CD4-positive, CD25-positive, alpha-beta regulatory T cell (primary cell): ENCODE measurements at regions not wholly inside any gene's neighbourhood (a gene's known extent, or its start where the extent isn't known, plus 50 kb on each side); places are given as distances from the start of the nearest gene placed in this dataset.

Experiments used
- ATAC-seq, 2 donors: fragments of 150-1000 bp; cut with Tn5 transposase; one replicate each; pipeline ENCODE4 v1.10.0; 2021; ENCODE audit warnings: low read depth in 2 of 2, moderate number of reproducible peaks in 2 of 2, moderate library complexity in 1 of 2
- DNase-seq, 3 donors: peaks; one replicate each; pipeline versions ENCODE4 v3.0.0 to v3.0.0-alpha.2; 2012 to 2022; ENCODE audit warnings: mixed read lengths in 1 of 3
- H3K27ac ChIP-seq: one replicate; pipeline ENCODE4 v1.7.0; 2013; ENCODE audit warnings: mild to moderate bottlenecking, low read length; ENCODE audit not compliant: insufficient read depth, poor library complexity, severe bottlenecking
- H3K27me3 ChIP-seq: one replicate; pipeline ENCODE4 v1.7.0; 2013; ENCODE audit warnings: low read length; ENCODE audit not compliant: control insufficient read depth, insufficient read depth
- H3K36me3 ChIP-seq: one replicate; pipeline ENCODE4 v1.7.0; 2013; ENCODE audit warnings: mild to moderate bottlenecking, low read length, moderate library complexity; ENCODE audit not compliant: control insufficient read depth, insufficient read depth
- H3K4me1 ChIP-seq: 2 replicates; pipeline ENCODE4 v1.7.0; 2013; ENCODE audit warnings: mild to moderate bottlenecking, low read length; ENCODE audit not compliant: insufficient read depth, control insufficient read depth, poor library complexity, severe bottlenecking
- H3K4me3 ChIP-seq: one replicate; pipeline ENCODE4 v1.7.0; 2013; ENCODE audit warnings: low read depth, mild to moderate bottlenecking, low read length, moderate library complexity
- H3K9me3 ChIP-seq, 2 experiments: 1 replicate in 1 of 2; 2 replicates in 1 of 2; pipeline ENCODE4 v1.7.0; 2013; ENCODE audit warnings: low read length in 2 of 2, mild to moderate bottlenecking in 1 of 2, moderate library complexity in 1 of 2; ENCODE audit not compliant: control insufficient read depth in 2 of 2
- H3K27ac Mint-ChIP-seq, 3 donors: one replicate each; pipeline ENCODE4 v1.8.0; 2020 to 2022; ENCODE audit warnings: mild to moderate bottlenecking in 3 of 3, mixed read lengths in 3 of 3, moderate library complexity in 2 of 3
- H3K27me3 Mint-ChIP-seq: one replicate; pipeline ENCODE4 v1.8.0; 2022; ENCODE audit warnings: mild to moderate bottlenecking, mixed read lengths
- H3K36me3 Mint-ChIP-seq: one replicate; pipeline ENCODE4 v1.8.0; 2020; ENCODE audit warnings: mixed read lengths
- H3K4me1 Mint-ChIP-seq, 4 donors: one replicate each; pipeline ENCODE4 v1.8.0; 2020 to 2022; ENCODE audit warnings: mixed read lengths in 4 of 4, mild to moderate bottlenecking in 1 of 4
- H3K4me3 Mint-ChIP-seq, 4 donors: one replicate each; pipeline ENCODE4 v1.8.0; 2020 to 2022; ENCODE audit warnings: mild to moderate bottlenecking in 4 of 4, mixed read lengths in 4 of 4, moderate library complexity in 3 of 4
- H3K9me3 Mint-ChIP-seq, 7 donors: one replicate each; pipeline ENCODE4 v1.8.0; 2020 to 2022; ENCODE audit warnings: mixed read lengths in 7 of 7, mild to moderate bottlenecking in 3 of 7, moderate library complexity in 2 of 7

DNA sequence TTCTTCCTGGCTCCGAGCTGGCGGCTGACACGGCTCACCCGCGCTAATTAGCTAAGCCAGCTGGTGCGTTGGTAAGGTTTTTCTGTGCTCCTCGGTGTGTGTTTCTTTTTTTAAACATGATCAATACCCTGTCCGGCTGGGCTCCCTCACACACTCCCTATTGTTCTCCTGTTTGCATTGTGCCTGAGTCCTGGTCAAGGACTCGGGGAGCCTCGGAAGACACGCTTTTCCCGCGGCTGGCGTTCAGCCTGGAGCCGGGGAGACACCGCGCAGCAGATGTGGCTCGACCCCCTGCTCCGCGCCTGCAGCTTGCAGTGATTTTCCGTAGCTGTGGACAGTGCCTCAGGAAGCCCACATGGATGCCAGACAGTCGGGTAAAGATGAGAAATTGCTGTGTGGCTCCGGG, 454.9 kb upstream of the CADM1 start:
- DNase-seq (no peak), ATAC-seq (no peak)
- Mint-ChIP-seq H3K4me3 (no peak overlapping the region), H3K4me1 (no peaks in the 10 kb centered on the region), H3K9me3 (peaks cover 0 to 4% (median 0%) of the 10 kb centered on the region in 7 donors), H3K36me3 (no peaks in the 10 kb centered on the region), H3K27ac (no peak overlapping the region), H3K27me3 (peaks cover 11% of the 10 kb centered on the region)
- Histone ChIP-seq H3K36me3 (no peaks in the 10 kb centered on the region), H3K4me3 (no peak overlapping the region), H3K27me3 (no peaks in the 10 kb centered on the region), H3K27ac (no peak overlapping the region), H3K9me3 (no peaks in the 10 kb centered on the region), H3K4me1 (no peaks in the 10 kb centered on the region)

DNA sequence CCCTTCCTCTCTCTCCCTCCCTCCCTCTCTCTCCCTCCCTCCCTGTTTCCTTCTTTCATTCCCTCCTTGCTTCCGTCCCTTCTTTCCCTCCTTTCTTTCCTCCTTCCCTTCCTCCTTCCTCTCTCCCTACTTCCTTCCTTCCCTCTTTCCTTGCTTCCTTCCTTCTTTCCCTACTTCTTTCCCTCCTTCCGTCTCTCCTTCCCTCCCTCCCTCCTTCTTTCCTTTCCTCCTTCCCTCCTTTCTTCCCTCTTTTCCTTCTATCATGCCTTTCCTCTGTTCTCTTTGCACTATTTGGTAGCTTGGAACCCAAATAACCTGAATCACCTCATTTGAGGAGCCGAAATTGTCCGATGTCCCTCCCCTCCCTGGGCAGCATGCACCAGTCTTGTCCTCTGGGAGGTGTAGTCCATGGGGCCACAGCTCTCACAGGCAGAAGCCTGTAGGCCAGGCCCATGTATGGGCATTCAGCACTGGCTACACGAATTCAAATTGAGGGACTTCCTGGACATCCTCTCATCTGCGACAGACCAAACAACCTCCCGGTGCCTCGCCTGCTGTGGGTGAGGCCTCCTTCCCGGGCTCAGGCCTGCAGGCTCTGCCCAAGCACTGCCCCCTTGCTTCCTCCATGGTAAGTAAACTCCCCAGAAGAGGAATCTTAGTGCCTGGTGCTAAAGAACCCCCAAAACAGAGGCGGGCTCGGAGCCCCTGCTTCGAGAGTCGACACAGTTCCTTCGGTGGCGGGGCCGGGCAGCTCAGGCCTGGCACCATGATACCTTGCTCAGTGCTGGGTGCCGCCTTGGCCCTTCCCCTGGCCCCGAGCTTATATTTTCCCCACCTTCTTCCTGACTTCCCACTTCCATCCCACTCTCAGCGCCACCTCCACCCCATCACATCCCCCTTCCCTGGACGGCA, 454.1 kb upstream of the CADM1 start:
- Mint-ChIP-seq H3K9me3 (peaks cover 0 to 4% (median 0%) of the 10 kb centered on the region in 7 donors), H3K4me1 (no peaks in the 10 kb centered on the region), H3K36me3 (no peaks in the 10 kb centered on the region), H3K27ac (no peak overlapping the region), H3K4me3 (no peak overlapping the region), H3K27me3 (peaks cover 11% of the 10 kb centered on the region)
- H3K9me3 ChIP-seq: no peaks in the 10 kb centered on the region
- no peaks in the 10 kb centered on the region for H3K27me3 ChIP-seq
- ATAC-seq (no peak), DNase-seq (no peak)
- H3K27ac ChIP-seq: no peak overlapping the region
- H3K36me3 ChIP-seq: no peaks in the 10 kb centered on the region
- no peak overlapping the region for H3K4me3 ChIP-seq
- H3K4me1 ChIP-seq: no peaks in the 10 kb centered on the region

DNA sequence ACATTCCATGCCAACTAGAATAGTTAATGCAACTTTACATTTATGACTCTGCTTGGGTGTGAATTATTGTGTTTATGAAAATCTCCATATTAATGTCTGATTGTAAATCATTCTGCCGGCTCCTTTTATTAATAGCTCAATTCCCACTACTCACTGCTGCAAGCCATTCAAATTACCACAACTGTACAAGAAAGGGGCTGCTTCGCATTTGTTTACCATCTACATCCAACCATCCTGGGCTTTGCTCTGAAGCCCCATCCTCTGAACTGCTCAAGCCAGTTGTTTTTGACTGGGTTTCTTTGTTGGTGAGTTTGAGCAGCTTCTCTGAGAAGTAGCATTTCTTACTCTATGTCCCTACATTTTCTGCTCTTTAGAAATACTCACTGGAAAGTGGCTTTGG, 451.6 kb upstream of the CADM1 start:
- DNase-seq (no peak), ATAC-seq (no peak)
- H3K4me3 ChIP-seq: no peak overlapping the region
- H3K36me3 Mint-ChIP-seq: no peaks in the 10 kb centered on the region
- H3K27ac ChIP-seq: no peak overlapping the region
- H3K36me3 ChIP-seq: no peaks in the 10 kb centered on the region
- H3K9me3 Mint-ChIP-seq: peaks cover 0 to 13% (median 6%) of the 10 kb centered on the region in 7 donors
- H3K4me1 ChIP-seq: no peaks in the 10 kb centered on the region
- peaks cover 6% of the 10 kb centered on the region for H3K27me3 Mint-ChIP-seq
- H3K27me3 ChIP-seq: no peaks in the 10 kb centered on the region
- no peaks in the 10 kb centered on the region for H3K9me3 ChIP-seq
- no peak overlapping the region for H3K4me3 Mint-ChIP-seq
- no peak overlapping the region for H3K27ac Mint-ChIP-seq
- no peaks in the 10 kb centered on the region for H3K4me1 Mint-ChIP-seq

DNA sequence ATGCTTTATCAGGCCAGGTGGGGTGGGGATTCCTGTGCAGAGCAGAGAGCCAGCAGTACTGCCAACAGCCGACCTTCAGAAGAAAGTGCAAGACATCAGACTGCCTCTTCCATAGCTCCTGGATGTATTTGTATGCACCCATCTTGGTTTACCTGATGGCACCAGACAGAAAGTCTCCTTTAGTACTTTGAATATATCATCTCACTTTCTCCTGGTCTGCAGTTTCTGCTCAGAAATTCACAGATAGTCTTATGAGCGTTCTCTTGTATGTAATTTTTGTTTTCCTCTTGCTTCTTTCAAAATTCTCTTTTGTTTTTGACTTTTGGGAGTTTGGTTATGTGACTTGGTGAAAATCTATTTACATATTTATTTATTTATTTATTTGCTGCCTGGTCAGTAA, 446.4 kb upstream of the CADM1 start:
- no peaks in the 10 kb centered on the region for H3K36me3 ChIP-seq
- H3K4me1 ChIP-seq: no peaks in the 10 kb centered on the region
- Mint-ChIP-seq H3K27me3 (no peaks in the 10 kb centered on the region), H3K4me3 (no peak overlapping the region), H3K9me3 (peaks cover 3 to 22% (median 14%) of the 10 kb centered on the region in 7 donors), H3K27ac (no peak overlapping the region), H3K4me1 (peaks cover 0 to 4% (median 0%) of the 10 kb centered on the region in 4 donors), H3K36me3 (no peaks in the 10 kb centered on the region)
- no peak overlapping the region for H3K4me3 ChIP-seq
- ATAC-seq (no peak), DNase-seq (no peak)
- peaks cover 6 to 7% of the 10 kb centered on the region in 2 experiments for H3K9me3 ChIP-seq
- H3K27ac ChIP-seq: no peak overlapping the region
- no peaks in the 10 kb centered on the region for H3K27me3 ChIP-seq

DNA sequence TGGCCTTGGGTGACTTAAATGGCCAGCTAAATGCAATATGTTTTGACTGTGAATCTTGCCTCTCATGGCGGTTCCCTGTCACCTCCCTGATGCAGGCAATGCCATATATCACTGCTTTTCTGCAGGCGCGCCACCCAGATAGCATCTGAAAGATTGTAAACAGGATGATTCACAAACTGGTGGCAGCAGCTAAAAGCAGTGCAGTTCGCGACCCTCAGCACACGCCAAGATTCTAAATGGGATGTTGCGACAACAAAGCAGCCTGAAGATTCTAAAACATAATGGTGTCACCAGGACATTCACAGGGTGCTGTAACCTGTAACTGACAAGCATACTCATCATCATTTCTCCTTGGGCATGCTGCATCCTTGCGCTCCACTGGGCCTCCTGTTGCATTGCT, 440.4 kb upstream of the CADM1 start:
- H3K27ac Mint-ChIP-seq: no peak overlapping the region
- no peaks in the 10 kb centered on the region for H3K36me3 Mint-ChIP-seq
- Histone ChIP-seq H3K4me3 (no peak overlapping the region), H3K4me1 (no peaks in the 10 kb centered on the region), H3K9me3 (no peaks in the 10 kb centered on the region), H3K36me3 (no peaks in the 10 kb centered on the region), H3K27me3 (no peaks in the 10 kb centered on the region), H3K27ac (no peak overlapping the region)
- peaks cover 0 to 15% (median 5%) of the 10 kb centered on the region in 7 donors for H3K9me3 Mint-ChIP-seq
- DNase-seq: no peak
- peaks cover 0 to 4% (median 0%) of the 10 kb centered on the region in 4 donors for H3K4me1 Mint-ChIP-seq
- no peaks in the 10 kb centered on the region for H3K27me3 Mint-ChIP-seq
- no peak for ATAC-seq
- no peak overlapping the region for H3K4me3 Mint-ChIP-seq

DNA sequence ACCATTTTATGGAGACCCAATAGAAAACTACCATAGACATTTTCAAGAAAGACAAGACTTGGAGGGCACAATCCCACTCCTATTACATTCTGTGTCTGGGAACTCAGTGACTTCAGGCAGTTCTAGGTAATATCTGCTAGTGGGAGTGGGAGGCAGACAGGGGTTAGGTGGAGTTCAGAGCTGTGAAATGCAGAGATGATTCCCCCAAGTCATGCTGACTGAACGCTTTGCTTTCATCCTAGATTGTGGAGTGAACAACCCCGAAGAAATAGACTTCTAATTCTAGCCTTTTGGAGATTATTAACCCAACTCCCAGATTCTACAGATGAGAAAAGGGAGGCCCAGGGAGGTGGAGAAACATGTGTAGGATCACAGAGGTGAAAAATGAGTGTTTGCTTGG, 437.8 kb upstream of the CADM1 start:
- no peak for ATAC-seq
- no peak overlapping the region for H3K4me3 ChIP-seq

DNA sequence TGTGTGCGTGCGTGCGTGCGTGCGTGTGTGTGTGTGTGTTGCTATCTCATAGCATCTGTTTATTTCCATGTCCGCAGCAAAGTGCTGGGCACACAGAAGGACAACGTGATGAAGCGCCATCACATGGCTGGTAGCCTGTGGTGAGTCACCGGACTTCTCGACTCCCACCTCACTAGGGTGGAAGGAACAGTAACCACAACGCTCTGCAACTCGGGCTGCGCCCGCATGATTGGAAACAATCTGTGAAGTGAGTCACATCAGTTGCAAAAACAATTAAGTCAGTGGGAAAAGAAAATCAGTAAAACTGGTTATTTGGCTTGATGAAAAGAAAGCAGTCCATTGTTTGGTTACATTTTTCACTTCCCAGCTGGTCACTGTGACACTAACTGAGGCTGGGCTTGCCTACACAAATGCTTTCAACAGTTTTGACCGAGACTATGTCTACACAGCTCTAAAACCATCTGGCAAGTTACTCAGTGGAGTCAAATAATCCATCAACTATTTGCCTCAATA, 437.3 kb upstream of the CADM1 start:
- no peaks in the 10 kb centered on the region for H3K9me3 ChIP-seq

More for the DNA sequence above, 437.8 kb upstream of the CADM1 start:
- H3K4me3 Mint-ChIP-seq: no peak overlapping the region
- Histone ChIP-seq H3K27ac (no peak overlapping the region), H3K9me3 (no peaks in the 10 kb centered on the region), H3K36me3 (no peaks in the 10 kb centered on the region), H3K4me1 (no peaks in the 10 kb centered on the region), H3K27me3 (no peaks in the 10 kb centered on the region)
- DNase-seq: no peak
- peaks cover 0 to 4% (median 0%) of the 10 kb centered on the region in 7 donors for H3K9me3 Mint-ChIP-seq
- H3K27ac Mint-ChIP-seq: no peak overlapping the region
- no peaks in the 10 kb centered on the region for H3K27me3 Mint-ChIP-seq
- H3K4me1 Mint-ChIP-seq: no peaks in the 10 kb centered on the region
- H3K36me3 Mint-ChIP-seq: no peaks in the 10 kb centered on the region

DNA sequence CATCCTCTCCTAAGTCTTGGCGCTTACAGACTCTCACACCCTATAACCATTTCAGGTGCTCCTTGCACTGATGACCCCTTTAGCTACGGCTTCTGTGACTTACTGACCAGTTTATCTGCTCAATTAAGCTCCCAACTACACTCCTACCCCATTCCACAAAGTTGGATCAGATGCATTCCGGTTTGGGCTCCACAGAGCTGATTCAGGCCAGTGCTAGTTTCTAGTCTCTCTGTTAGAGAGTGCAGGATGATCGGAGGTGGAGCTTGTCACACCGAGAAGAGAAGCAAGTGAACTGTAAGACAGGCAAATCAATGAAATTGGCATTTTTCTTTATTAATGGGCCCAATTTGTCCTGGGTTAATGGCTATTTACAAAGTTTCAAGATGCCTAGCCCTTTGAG, 436.8 kb upstream of the CADM1 start:
- Histone ChIP-seq H3K27me3 (no peaks in the 10 kb centered on the region), H3K36me3 (no peaks in the 10 kb centered on the region), H3K27ac (no peak overlapping the region), H3K9me3 (no peaks in the 10 kb centered on the region), H3K4me1 (no peaks in the 10 kb centered on the region), H3K4me3 (no peak overlapping the region)
- no peaks in the 10 kb centered on the region for H3K4me1 Mint-ChIP-seq
- H3K4me3 Mint-ChIP-seq: no peak overlapping the region
- H3K36me3 Mint-ChIP-seq: no peaks in the 10 kb centered on the region
- H3K27me3 Mint-ChIP-seq: no peaks in the 10 kb centered on the region
- ATAC-seq (no peak), DNase-seq (no peak)
- H3K27ac Mint-ChIP-seq: no peak overlapping the region
- H3K9me3 Mint-ChIP-seq: peaks cover 0 to 4% (median 0%) of the 10 kb centered on the region in 7 donors

More for the DNA sequence above, 437.3 kb upstream of the CADM1 start:
- no peak overlapping the region for H3K27ac Mint-ChIP-seq
- Histone ChIP-seq H3K36me3 (no peaks in the 10 kb centered on the region), H3K4me3 (no peak overlapping the region), H3K27ac (no peak overlapping the region), H3K27me3 (no peaks in the 10 kb centered on the region), H3K4me1 (no peaks in the 10 kb centered on the region)
- ATAC-seq (no peak), DNase-seq (no peak)
- H3K9me3 Mint-ChIP-seq: peaks cover 0 to 4% (median 0%) of the 10 kb centered on the region in 7 donors
- H3K4me3 Mint-ChIP-seq: no peak overlapping the region
- no peaks in the 10 kb centered on the region for H3K36me3 Mint-ChIP-seq
- no peaks in the 10 kb centered on the region for H3K27me3 Mint-ChIP-seq
- H3K4me1 Mint-ChIP-seq: no peaks in the 10 kb centered on the region
